Peyer's patch (tissue), 4 donors: ENCODE measurements at regions not wholly inside any gene's neighbourhood (a gene's known extent, or its start where the extent isn't known, plus 50 kb on each side); places are given as distances from the start of the nearest gene placed in this dataset.
"Not testable (repeated sequence)": the region's sequence is repeated elsewhere in the genome, so short reads cannot be mapped to it uniquely, and the experiment has no call there.

Source experiments
- DNase-seq, 3 donors: peaks; one replicate each; pipeline ENCODE4 v3.0.0-alpha.2; 2017 to 2019
- H3K27ac ChIP-seq, 4 donors: fragments of 200-600 bp; sonication (generic); one replicate each; pipeline ENCODE4 v1.5.1; 2016 to 2019
- H3K27me3 ChIP-seq, 2 donors: fragments of 200-600 bp; sonication (generic); one replicate each; pipeline ENCODE4 v1.5.1; 2019
- H3K36me3 ChIP-seq, 3 donors: fragments of 200-600 bp; sonication (generic); one replicate each; pipeline ENCODE4 v1.5.1; 2016 to 2019
- H3K4me1 ChIP-seq, 4 donors: fragments of 200-600 bp; sonication (generic); one replicate each; pipeline ENCODE4 v1.5.1; 2016 to 2019
- H3K4me3 ChIP-seq, 4 donors: fragments of 200-600 bp; sonication (generic); 1 replicate in 3 of 4; 2 replicates in 1 of 4; pipeline ENCODE4 v1.5.1; 2016 to 2019; ENCODE audit warnings: mild to moderate bottlenecking in 1 of 4
- H3K9me3 ChIP-seq, 4 donors: fragments of 200-600 bp; sonication (generic); one replicate each; pipeline ENCODE4 v1.5.1; 2016 to 2019; ENCODE audit warnings: mild to moderate bottlenecking in 1 of 4
- POLR2A ChIP-seq, 2 donors: fragments of 450-650 bp; IDR thresholded peaks; one replicate each; pipeline ENCODE4 v1.5.1; 2017; ENCODE audit warnings: antibody characterized with exemption in 2 of 2, mild to moderate bottlenecking in 2 of 2, moderate library complexity in 2 of 2
- TF ChIP-seq, protein P1 (sequence below), 6 experiments: fragments of 450-650 bp in 4 of 6; fragments of 200-600 bp in 2 of 6; sonication (generic) in 1 of 6; IDR thresholded peaks; one replicate each; pipeline ENCODE4 v1.5.1; 2017 to 2019; ENCODE audit warnings: antibody characterized with exemption in 6 of 6, mild to moderate bottlenecking in 3 of 6, moderate library complexity in 1 of 6

DNA sequence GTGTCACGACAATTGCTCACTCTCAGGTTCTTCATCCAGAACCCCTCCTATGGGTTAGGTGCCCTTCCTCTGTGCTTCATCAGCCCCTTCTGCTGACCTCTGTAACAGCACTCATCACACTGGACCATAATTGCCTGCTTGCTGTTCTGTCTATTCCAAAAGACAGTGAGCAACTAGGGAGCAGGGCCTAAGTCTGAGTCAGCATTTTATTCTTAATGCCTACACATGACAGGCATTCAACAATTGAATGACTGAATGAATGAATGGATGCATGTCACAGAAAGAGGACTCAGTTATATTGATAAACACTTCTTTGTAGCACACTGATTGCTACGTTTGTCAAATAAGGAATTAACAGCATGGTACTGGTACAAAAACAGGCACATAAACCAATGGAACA is 317.0 kb downstream of the ZIC3 start:
- Histone ChIP-seq H3K36me3 (no peaks in the 10 kb centered on the region), H3K27me3 (no peaks in the 10 kb centered on the region), H3K27ac (no peak overlapping the region), H3K4me3 (no peak overlapping the region), H3K4me1 (no peaks in the 10 kb centered on the region), H3K9me3 (no peaks in the 10 kb centered on the region)
- no peak for DNase-seq
- TF ChIP-seq, protein P1, sequence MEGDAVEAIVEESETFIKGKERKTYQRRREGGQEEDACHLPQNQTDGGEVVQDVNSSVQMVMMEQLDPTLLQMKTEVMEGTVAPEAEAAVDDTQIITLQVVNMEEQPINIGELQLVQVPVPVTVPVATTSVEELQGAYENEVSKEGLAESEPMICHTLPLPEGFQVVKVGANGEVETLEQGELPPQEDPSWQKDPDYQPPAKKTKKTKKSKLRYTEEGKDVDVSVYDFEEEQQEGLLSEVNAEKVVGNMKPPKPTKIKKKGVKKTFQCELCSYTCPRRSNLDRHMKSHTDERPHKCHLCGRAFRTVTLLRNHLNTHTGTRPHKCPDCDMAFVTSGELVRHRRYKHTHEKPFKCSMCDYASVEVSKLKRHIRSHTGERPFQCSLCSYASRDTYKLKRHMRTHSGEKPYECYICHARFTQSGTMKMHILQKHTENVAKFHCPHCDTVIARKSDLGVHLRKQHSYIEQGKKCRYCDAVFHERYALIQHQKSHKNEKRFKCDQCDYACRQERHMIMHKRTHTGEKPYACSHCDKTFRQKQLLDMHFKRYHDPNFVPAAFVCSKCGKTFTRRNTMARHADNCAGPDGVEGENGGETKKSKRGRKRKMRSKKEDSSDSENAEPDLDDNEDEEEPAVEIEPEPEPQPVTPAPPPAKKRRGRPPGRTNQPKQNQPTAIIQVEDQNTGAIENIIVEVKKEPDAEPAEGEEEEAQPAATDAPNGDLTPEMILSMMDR (IDR thresholded peaks at IDR 0.05) = no peak
- TF ChIP-seq POLR2A (IDR thresholded peaks at IDR 0.05) = no peak

GRCh38 chrX:137884813-137885212 is 318.9 kb downstream of the ZIC3 start:
- not testable (repeated sequence) for H3K4me1 ChIP-seq, H3K4me3 ChIP-seq, H3K27me3 ChIP-seq, H3K9me3 ChIP-seq, H3K36me3 ChIP-seq, H3K27ac ChIP-seq, DNase-seq

- no peak overlapping the region for H3K27ac ChIP-seq
- no peaks in the 10 kb centered on the region for H3K27me3 ChIP-seq
- no peaks in the 10 kb centered on the region for H3K36me3 ChIP-seq
- H3K9me3 ChIP-seq = no peaks in the 10 kb centered on the region
- TF ChIP-seq, protein P1 (IDR thresholded peaks at IDR 0.05) = no peak
- no peak for TF ChIP-seq POLR2A (IDR thresholded peaks at IDR 0.05)
- no peaks in the 10 kb centered on the region for H3K4me1 ChIP-seq
- no peak for DNase-seq
- H3K4me3 ChIP-seq = no peak overlapping the region
Observed at GRCh38 chrX:137891431-137891830, 325.5 kb downstream of the ZIC3 start.

- no peak for TF ChIP-seq POLR2A (IDR thresholded peaks at IDR 0.05)
- TF ChIP-seq, protein P1 (IDR thresholded peaks at IDR 0.05) = no peak
- H3K4me1 ChIP-seq = no peaks in the 10 kb centered on the region
- H3K27ac ChIP-seq = no peak overlapping the region
- H3K27me3 ChIP-seq = no peaks in the 10 kb centered on the region
- no peaks in the 10 kb centered on the region for H3K9me3 ChIP-seq
- H3K36me3 ChIP-seq = no peaks in the 10 kb centered on the region
- H3K4me3 ChIP-seq = no peak overlapping the region
- DNase-seq = no peak
Observed at GRCh38 chrX:137896123-137896522, 330.2 kb downstream of the ZIC3 start.

GRCh38 chrX:137915466-137915865 is 349.5 kb downstream of the ZIC3 start:
- Histone ChIP-seq H3K4me3 (no peak overlapping the region), H3K9me3 (no peaks in the 10 kb centered on the region), H3K36me3 (no peaks in the 10 kb centered on the region), H3K27ac (no peak overlapping the region), H3K27me3 (no peaks in the 10 kb centered on the region), H3K4me1 (no peaks in the 10 kb centered on the region)
- TF ChIP-seq, protein P1 (IDR thresholded peaks at IDR 0.05) = no peak
- TF ChIP-seq POLR2A (IDR thresholded peaks at IDR 0.05) = no peak
- no peak for DNase-seq

DNA sequence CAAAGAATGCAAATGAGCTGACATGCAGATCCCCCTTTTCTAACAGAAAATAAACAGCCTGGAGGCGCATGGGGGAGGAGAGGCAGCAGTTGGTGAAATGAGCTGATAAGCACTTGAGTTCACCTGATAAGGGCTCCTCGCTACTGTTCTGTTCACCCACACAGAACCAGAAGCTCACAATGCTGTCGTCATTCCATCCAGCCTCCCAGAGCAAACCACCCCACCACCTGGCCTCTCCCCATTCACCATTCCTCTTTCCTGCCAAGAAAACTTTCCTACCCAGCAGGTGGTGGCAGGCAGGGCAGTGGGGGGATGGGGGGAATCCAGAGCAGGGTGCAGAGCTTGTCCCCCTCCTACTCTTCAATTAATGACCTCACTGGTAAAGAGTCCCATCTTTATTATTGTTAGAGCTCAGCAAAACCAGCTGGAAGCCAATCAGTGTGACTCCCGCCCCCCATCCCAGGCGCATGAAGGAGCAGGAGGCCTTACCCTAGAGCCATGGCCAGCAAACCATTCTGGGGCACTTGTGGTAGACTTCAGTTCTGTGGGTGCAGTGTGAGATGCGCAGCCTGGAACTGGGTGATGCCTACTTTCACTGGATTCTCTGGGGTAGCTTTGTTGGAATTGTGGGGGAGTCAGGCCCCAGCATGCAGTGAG is 350.3 kb downstream of the ZIC3 start:
- H3K27me3 ChIP-seq = no peaks in the 10 kb centered on the region
- TF ChIP-seq POLR2A (IDR thresholded peaks at IDR 0.05) = no peak
- TF ChIP-seq, protein P1 (IDR thresholded peaks at IDR 0.05) = no peak
- no peak overlapping the region for H3K27ac ChIP-seq
- no peaks in the 10 kb centered on the region for H3K9me3 ChIP-seq
- no peak for DNase-seq
- no peaks in the 10 kb centered on the region for H3K4me1 ChIP-seq
- no peak overlapping the region for H3K4me3 ChIP-seq
- no peaks in the 10 kb centered on the region for H3K36me3 ChIP-seq
